NCI-H1694 treated with DMSO at 0.1 percent for 48 hours (cell line): ENCODE measurements at regions not wholly inside any gene's neighbourhood (a gene's known extent, or its start where the extent isn't known, plus 50 kb on each side); places are given as distances from the start of the nearest gene placed in this dataset.

Source experiments
- DNase-seq: peaks from one replicate; lab custom pipeline; 2025; lab: John Stamatoyannopoulos, UW

- no peak for DNase-seq
These were observed 178.3 kb downstream of the SNX19 start for GRCh38 chr11:130737866-130738431.

- DNase-seq, result no peak
These were observed 177.7 kb downstream of the SNX19 start for GRCh38 chr11:130738611-130739010.

GRCh38 chr11:130740819-130741218 is 175.5 kb downstream of the SNX19 start:
- no peak for DNase-seq

- DNase-seq, result no peak
These were observed 171.5 kb downstream of the SNX19 start for GRCh38 chr11:130744794-130745193.

GRCh38 chr11:130749216-130749615 is 167.1 kb downstream of the SNX19 start:
- no peak for DNase-seq

- DNase-seq, result no peak
These were observed 155.7 kb downstream of the SNX19 start for GRCh38 chr11:130760515-130761125.

- no peak for DNase-seq
These were observed 154.6 kb downstream of the SNX19 start for GRCh38 chr11:130761560-130762220.

GRCh38 chr11:130762638-130763037 is 153.6 kb downstream of the SNX19 start:
- no peak for DNase-seq

GRCh38 chr11:130763087-130763980 is 152.9 kb downstream of the SNX19 start:
- no peak for DNase-seq

- no peak for DNase-seq
These were observed 150.9 kb downstream of the SNX19 start for GRCh38 chr11:130765406-130765805.

GRCh38 chr11:130765951-130766649 is 150.2 kb downstream of the SNX19 start:
- no peak for DNase-seq

GRCh38 chr11:130766650-130767565 is 149.4 kb downstream of the SNX19 start:
- DNase-seq, result no peak

GRCh38 chr11:130769782-130770535 is 146.3 kb downstream of the SNX19 start:
- DNase-seq, result no peak

GRCh38 chr11:130771708-130772107 is 144.6 kb downstream of the SNX19 start:
- no peak for DNase-seq

- DNase-seq, result no peak
These were observed 143.7 kb downstream of the SNX19 start for GRCh38 chr11:130772266-130773227.

- no peak for DNase-seq
These were observed 142.9 kb downstream of the SNX19 start for GRCh38 chr11:130773244-130773820.

- no peak for DNase-seq
These were observed 141.6 kb downstream of the SNX19 start for GRCh38 chr11:130774703-130775102.

GRCh38 chr11:130775306-130776060 is 140.8 kb downstream of the SNX19 start:
- no peak for DNase-seq
